GM12873 (cell line): ENCODE measurements at regions not wholly inside any gene's neighbourhood (a gene's known extent, or its start where the extent isn't known, plus 50 kb on each side); places are given as distances from the start of the nearest gene placed in this dataset.

ENCODE experiments used
- CTCF ChIP-seq: IDR thresholded peaks from 2 replicates; pipeline ENCODE4 v1.5.1; 2012; ENCODE audit warnings: low read depth, mild to moderate bottlenecking, moderate library complexity, low read length, control low read depth; ENCODE audit not compliant: insufficient read depth; ENCODE audit errors: missing control alignments

GRCh38 chr1:238264951-238265350 lies 374.2 kb upstream of the ZP4 start:
- no peak for TF ChIP-seq CTCF

DNA sequence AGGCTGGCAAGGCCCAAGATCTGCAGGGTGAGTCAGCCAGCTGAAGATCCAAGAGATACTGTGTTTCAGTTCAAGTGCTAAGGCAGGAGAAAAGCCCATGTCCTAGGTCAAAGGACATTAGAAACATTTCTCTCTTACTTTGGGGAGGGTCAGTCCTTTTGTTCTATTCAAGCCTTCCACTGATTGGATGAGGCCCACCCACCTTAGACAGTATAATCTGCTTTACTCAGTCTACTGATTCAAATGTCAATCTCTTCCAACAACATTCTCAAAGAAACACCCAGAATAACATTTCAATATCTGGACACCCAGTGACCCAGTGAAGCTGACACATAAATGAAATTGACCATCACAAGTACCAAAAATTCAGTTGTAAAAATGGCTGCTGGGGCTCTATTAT lies 367.8 kb upstream of the ZP4 start:
- TF ChIP-seq CTCF: no peak

GRCh38 chr1:238257018-238257621 lies 366.4 kb upstream of the ZP4 start:
- TF ChIP-seq CTCF: no peak

DNA sequence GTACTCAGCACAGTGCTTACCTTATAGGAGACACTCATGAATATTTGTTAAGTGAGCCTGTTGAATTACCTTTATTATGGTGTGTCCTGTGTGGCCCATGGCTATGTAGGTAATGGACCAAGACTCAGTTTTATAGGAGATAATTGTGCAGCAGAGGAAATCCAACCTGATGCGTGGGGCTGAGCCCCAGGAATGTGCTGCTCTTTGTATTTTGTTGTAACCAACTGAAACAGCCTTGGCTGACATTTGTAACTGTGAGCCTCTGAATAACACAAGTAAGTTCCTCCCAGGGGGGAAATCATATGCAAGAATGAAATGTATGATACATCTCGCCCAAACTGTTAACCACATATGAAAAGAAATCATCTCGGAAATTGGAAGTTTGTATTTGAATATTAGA lies 364.2 kb upstream of the ZP4 start:
- no peak for TF ChIP-seq CTCF

DNA sequence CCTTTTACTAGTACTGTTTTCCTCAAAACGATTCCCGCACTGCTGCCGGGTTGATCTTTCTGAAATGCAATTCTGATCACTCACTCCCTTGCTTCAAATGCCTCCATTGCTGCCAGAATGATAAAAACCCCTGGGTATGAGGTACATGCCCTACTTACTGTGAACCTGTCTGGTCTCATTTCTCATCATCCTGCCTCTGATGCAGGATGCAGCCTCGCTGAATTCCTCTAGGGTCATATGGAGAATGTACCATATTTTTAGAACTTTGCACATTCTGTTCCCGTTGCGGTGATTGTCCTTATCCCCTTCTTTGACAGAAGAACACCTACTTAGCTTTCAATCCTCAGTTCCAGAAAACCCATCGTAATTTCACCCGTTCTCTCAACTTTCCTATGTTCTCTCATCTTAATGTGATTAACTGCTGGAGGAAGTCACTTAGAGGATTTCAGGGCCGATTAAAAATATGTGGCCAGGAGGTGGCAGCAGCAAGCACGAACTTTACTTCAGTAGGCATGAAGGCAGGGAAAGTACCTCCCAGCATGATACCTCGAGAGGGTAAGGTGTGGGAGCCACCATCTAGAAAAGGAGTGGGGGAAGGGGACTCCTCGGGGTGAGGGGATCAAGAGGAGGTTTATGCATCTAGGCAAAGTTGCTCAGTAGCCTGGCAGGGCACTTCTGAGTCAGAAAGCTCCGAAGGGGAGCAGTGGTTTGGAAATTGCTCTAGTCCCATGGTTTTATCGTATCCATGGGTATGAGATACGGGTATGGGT lies 361.5 kb upstream of the ZP4 start:
- peak; percentile 45 for TF ChIP-seq CTCF

DNA sequence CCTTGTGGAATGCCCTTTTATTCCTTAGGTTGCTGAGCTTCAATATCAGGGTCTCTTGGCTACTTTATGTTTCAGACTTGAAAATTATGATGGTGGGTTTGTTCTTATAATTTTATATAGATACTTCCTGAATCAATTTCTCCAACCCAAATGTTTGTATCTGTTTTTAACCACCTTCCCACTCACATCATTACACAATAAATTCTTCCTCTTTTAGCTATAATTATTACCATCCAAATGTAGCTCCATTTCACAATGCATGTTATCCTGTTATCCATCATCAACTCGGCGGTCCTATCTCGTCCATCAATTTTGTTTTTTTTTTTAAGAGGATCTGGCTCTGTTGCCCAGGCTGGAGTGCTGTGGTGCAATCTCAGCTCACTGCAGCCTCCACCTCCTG lies 357.6 kb upstream of the ZP4 start:
- no peak for TF ChIP-seq CTCF

- TF ChIP-seq CTCF: no peak
Observed at GRCh38 chr1:238242181-238242580, 351.5 kb upstream of the ZP4 start.
